IMR-90 (cell line): ENCODE measurements at regions not wholly inside any gene's neighbourhood (a gene's known extent, or its start where the extent isn't known, plus 50 kb on each side); places are given as distances from the start of the nearest gene placed in this dataset.

Experiments
- ATAC-seq: fragments of 200-7000 bp; cut with Tn5 transposase; 2 replicates; pipeline ENCODE4 v1.9.1; 2020; ENCODE audit warnings: low read depth, mild to moderate bottlenecking, moderate library complexity
- BruUV-seq: library from RNA; stranded (reverse); fragments of 400-500 nt; replicated peaks from 2 replicates; lab custom pipeline; 2021; lab: Mats Ljungman, UMichigan
- CTCF ChIA-PET: fragments of 300-600 bp; formaldehyde crosslinking; extraction: SDS; loops from one replicate; lab custom pipeline; 2021; ENCODE audit warnings: antibody characterized with exemption; lab: Yijun Ruan, JAX
- POLR2A ChIA-PET: fragments of 300-600 bp; sonication (Branson Sonifier 250); formaldehyde crosslinking; loops from one replicate; lab custom pipeline; 2022; ENCODE audit warnings: antibody characterized with exemption; ENCODE audit not compliant: unreplicated experiment; lab: Charles Lee
- DNase-seq: peaks from one replicate; pipeline ENCODE4 v3.0.0; 2013
- H2AFZ ChIP-seq: replicated peaks from 2 replicates; pipeline ENCODE3; 2013; ENCODE audit warnings: low read length, mild to moderate bottlenecking; ENCODE audit not compliant: poor library complexity
- H2AK5ac ChIP-seq: 2 replicates; pipeline ENCODE4 v1.6.1; 2013; ENCODE audit warnings: low read depth, low read length, inconsistent platforms
- H2AK9ac ChIP-seq: replicated peaks from 2 replicates; pipeline ENCODE3; 2013; ENCODE audit warnings: mild to moderate bottlenecking, low read depth, low read length, moderate library complexity; ENCODE audit not compliant: poor library complexity
- H2BK120ac ChIP-seq: 2 replicates; pipeline ENCODE4 v1.6.1; 2013; ENCODE audit warnings: low read depth, low read length, inconsistent platforms
- H2BK15ac ChIP-seq: 3 replicates; pipeline ENCODE4 v1.6.1; 2013; ENCODE audit warnings: low read depth, low read length, inconsistent platforms
- H2BK20ac ChIP-seq: 2 replicates; pipeline ENCODE4 v1.6.1; 2013; ENCODE audit warnings: low read depth, mild to moderate bottlenecking, inconsistent platforms, low read length, moderate library complexity
- H2BK5ac ChIP-seq: 2 replicates; pipeline ENCODE4 v1.6.1; 2013; ENCODE audit warnings: mild to moderate bottlenecking, low read depth, low read length, inconsistent platforms; ENCODE audit not compliant: poor library complexity, severe bottlenecking
- H3K14ac ChIP-seq: replicated peaks from 2 replicates; pipeline ENCODE4 v1.6.1; 2013; ENCODE audit warnings: low read depth, low read length, inconsistent platforms
- H3K18ac ChIP-seq: 2 replicates; pipeline ENCODE4 v1.6.1; 2013; ENCODE audit warnings: low read depth, low read length, control low read depth
- H3K23ac ChIP-seq: 2 replicates; pipeline ENCODE4 v1.6.1; 2013; ENCODE audit warnings: low read depth, low read length, inconsistent platforms
- H3K27ac ChIP-seq: 2 replicates; pipeline ENCODE4 v1.5.1; 2013; ENCODE audit warnings: mild to moderate bottlenecking, control low read depth, low read length; ENCODE audit not compliant: insufficient read depth
- H3K27me3 ChIP-seq: 2 replicates; pipeline ENCODE4 v1.6.1; 2013; ENCODE audit warnings: low read length; ENCODE audit not compliant: control insufficient read depth, insufficient read depth
- H3K36me3 ChIP-seq: 2 replicates; pipeline ENCODE4 v1.6.1; 2013; ENCODE audit warnings: low read length, mixed read lengths; ENCODE audit not compliant: control insufficient read depth, insufficient read depth
- H3K4ac ChIP-seq: 2 replicates; pipeline ENCODE4 v1.6.1; 2013; ENCODE audit warnings: low read depth, low read length, inconsistent platforms
- H3K4me1 ChIP-seq: 2 replicates; pipeline ENCODE4 v1.6.1; 2013; ENCODE audit warnings: low read length, mixed read lengths; ENCODE audit not compliant: control insufficient read depth, insufficient read depth
- H3K4me2 ChIP-seq: 2 replicates; pipeline ENCODE4 v1.6.1; 2013; ENCODE audit warnings: low read depth, mild to moderate bottlenecking, control low read depth, low read length, moderate library complexity
- H3K4me3 ChIP-seq: 2 replicates; pipeline ENCODE4 v1.5.1; 2013; ENCODE audit warnings: low read depth, mild to moderate bottlenecking, control low read depth, low read length, moderate library complexity; ENCODE audit not compliant: insufficient read depth
- H3K56ac ChIP-seq: 2 replicates; pipeline ENCODE4 v1.6.1; 2013; ENCODE audit warnings: low read length, inconsistent platforms; ENCODE audit not compliant: insufficient read depth; ENCODE audit errors: extremely low read depth
- H3K79me1 ChIP-seq, 2 experiments: 2 replicates each; pipeline ENCODE4 v1.6.1; 2013; ENCODE audit warnings: low read length in 2 of 2, inconsistent platforms in 1 of 2, low read depth in 1 of 2
- H3K9ac ChIP-seq: 2 replicates; pipeline ENCODE4 v1.6.1; 2013; ENCODE audit warnings: low read depth, low read length, control low read depth
- H3K9me1 ChIP-seq: 2 replicates; pipeline ENCODE4 v1.6.1; 2013; ENCODE audit warnings: low read length, inconsistent platforms; ENCODE audit not compliant: insufficient read depth
- H3K9me3 ChIP-seq: 2 replicates; pipeline ENCODE4 v1.6.1; 2013; ENCODE audit warnings: low read length; ENCODE audit not compliant: control insufficient read depth, insufficient read depth
- H4K20me1 ChIP-seq: 2 replicates; pipeline ENCODE4 v1.6.1; 2013; ENCODE audit warnings: low read length, inconsistent platforms; ENCODE audit not compliant: insufficient read depth
- H4K5ac ChIP-seq: 2 replicates; pipeline ENCODE4 v1.6.1; 2013; ENCODE audit warnings: mild to moderate bottlenecking, low read depth, low read length, control low read depth
- H4K8ac ChIP-seq, 2 experiments: 2 replicates each; pipeline ENCODE4 v1.6.1; 2013; ENCODE audit warnings: low read depth in 2 of 2, low read length in 2 of 2, control low read depth in 1 of 2, inconsistent platforms in 1 of 2
- H4K91ac ChIP-seq: 2 replicates; pipeline ENCODE4 v1.6.1; 2013; ENCODE audit warnings: low read depth, low read length, inconsistent platforms; ENCODE audit not compliant: insufficient read depth
- MAFK ChIP-seq: IDR thresholded peaks from 2 replicates; pipeline ENCODE4 v1.6.1; 2012; ENCODE audit warnings: low read depth, low read length, improper control_type of control experiment
- WGBS, 2 experiments: methylation state at CpG; one replicate each; pipeline versions ENCODE4 v1.1.5 to v1.1.7; 2013; ENCODE audit warnings: missing lambda C conversion rate in 2 of 2; ENCODE audit not compliant: insufficient read length in 1 of 2; ENCODE audit errors: extremely low coverage in 2 of 2; 5-methylcytosine and 5-hydroxymethylcytosine counted together
- dilution Hi-C: fragments of 300-500 bp; cut with HindIII; formaldehyde crosslinking; loops from one replicate; pipeline ENCODE4 v1.14.3; 2018; ENCODE audit warnings: low sequenced_read_pairs; ENCODE audit not compliant: unreplicated experiment
- in situ Hi-C: fragments of 300-500 bp; cut with MboI; formaldehyde crosslinking; loops from 3 replicates; pipeline ENCODE4 v1.14.3; 2019; ENCODE audit warnings: low sequenced_read_pairs, inconsistent platforms, mixed read lengths
- intact Hi-C: fragments of 100-400 bp; cut with micrococcal nuclease; formaldehyde crosslinking; loops from 2 replicates; pipeline ENCODE4 v1.10.0; 2022

DNA sequence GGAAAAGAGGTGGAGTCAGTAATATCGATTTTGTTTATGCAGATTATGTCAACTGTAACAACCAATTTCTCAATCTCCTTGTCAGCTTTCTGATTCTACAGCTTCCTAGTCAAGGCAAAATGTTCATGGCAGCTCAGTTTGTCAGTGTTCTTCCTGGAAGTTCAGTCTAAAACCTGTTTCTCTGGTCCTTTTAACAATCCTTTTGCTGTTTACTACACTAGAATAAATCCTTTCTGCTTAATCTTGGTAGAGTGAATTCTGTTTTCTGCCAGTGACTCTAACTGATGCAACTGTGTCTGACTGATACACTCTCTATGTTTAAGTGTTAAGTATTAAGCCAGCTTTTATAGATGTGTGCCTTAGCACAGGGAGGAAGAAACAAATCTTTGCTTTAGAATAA is 516.9 kb upstream of the KLF12 start:
- BruUV-seq, result no TSS peak
- H3K4ac ChIP-seq, result no peak overlapping the region
- intact Hi-C loops, result no loop called here
- H3K9me3 ChIP-seq, result no peaks in the 10 kb centered on the region
- ATAC-seq (no peak), DNase-seq (no peak)
- H3K14ac ChIP-seq, result no peak overlapping the region
- H3K9me1 ChIP-seq, result no peaks in the 10 kb centered on the region
- ChIA-PET CTCF (no interaction called here), POLR2A (no interaction called here)
- no peak overlapping the region for H2AK5ac ChIP-seq
- no peak overlapping the region for H4K5ac ChIP-seq
- H2BK20ac ChIP-seq, result no peak overlapping the region
- H3K4me3 ChIP-seq, result no peak overlapping the region
- dilution Hi-C loops, result no loop called here
- in situ Hi-C loops, result no loop called here
- no peaks in the 10 kb centered on the region for H3K4me1 ChIP-seq
- no peaks in the 10 kb centered on the region for H4K20me1 ChIP-seq
- no peaks in the 10 kb centered on the region for H3K79me1 ChIP-seq
- H3K56ac ChIP-seq, result no peak overlapping the region
- H2BK5ac ChIP-seq, result no peak overlapping the region
- H2AFZ ChIP-seq, result no peak overlapping the region
- H2BK120ac ChIP-seq, result no peak overlapping the region
- WGBS, 2 experiments, result no CpG with 5 or more reads among the region's 1 CpG
- no peak overlapping the region for H2AK9ac ChIP-seq
- no peak overlapping the region for H2BK15ac ChIP-seq
- TF ChIP-seq MAFK, result no peak
- H4K91ac ChIP-seq, result no peak overlapping the region
- H3K4me2 ChIP-seq, result no peak overlapping the region
- no peak overlapping the region for H3K27ac ChIP-seq
- no peak overlapping the region for H3K9ac ChIP-seq
- no peak overlapping the region for H3K18ac ChIP-seq
- no peaks in the 10 kb centered on the region for H3K27me3 ChIP-seq
- H3K36me3 ChIP-seq, result no peaks in the 10 kb centered on the region
- H4K8ac ChIP-seq, result no peak overlapping the region
- no peak overlapping the region for H3K23ac ChIP-seq
